H1 (cell line): ENCODE measurements at regions not wholly inside any gene's neighbourhood (a gene's known extent, or its start where the extent isn't known, plus 50 kb on each side); places are given as distances from the start of the nearest gene placed in this dataset.

Experiments
- CHD7 ChIP-seq: fragments of 300-600 bp; sonication (generic); IDR thresholded peaks from 2 replicates; pipeline ENCODE4 v1.7.1; 2012; ENCODE audit warnings: low read length, moderate library complexity, mild to moderate bottlenecking, inconsistent platforms; ENCODE audit not compliant: insufficient replicate concordance
- GABPA ChIP-seq: IDR thresholded peaks from 2 replicates; pipeline ENCODE4 v1.6.1; 2011; ENCODE audit warnings: mild to moderate bottlenecking, low read length, moderate library complexity, borderline replicate concordance; ENCODE audit not compliant: insufficient read depth

- TF ChIP-seq CHD7 (no peak), GABPA (no peak)
- TF ChIP-seq, all 59 proteins: peak for 0
Observed at GRCh38 chr6:163686301-163686700, 271.8 kb downstream of the QKI start (continued).
